Parathyroid adenoma (tissue), 2 donors: ENCODE measurements at regions not wholly inside any gene's neighbourhood (a gene's known extent, or its start where the extent isn't known, plus 50 kb on each side); places are given as distances from the start of the nearest gene placed in this dataset.
A peak's percentile ranks its signal among the peaks of the same experiment; 100 is the strongest.

ENCODE experiments used
- H2AFZ ChIP-seq: fragments of 300-600 bp; sonication (generic); one replicate; pipeline ENCODE4 v1.7.0; 2017; ENCODE audit warnings: antibody characterized with exemption, mild to moderate bottlenecking
- H3K27ac ChIP-seq: fragments of 300-600 bp; sonication (generic); one replicate; pipeline ENCODE4 v1.7.0; 2017
- H3K27me3 ChIP-seq: fragments of 300-600 bp; sonication (generic); one replicate; pipeline ENCODE4 v1.7.0; 2017; ENCODE audit warnings: low read length; ENCODE audit not compliant: control insufficient read depth, insufficient read depth
- H3K36me3 ChIP-seq: fragments of 300-600 bp; sonication (generic); one replicate; pipeline ENCODE4 v1.7.0; 2017; ENCODE audit warnings: low read length; ENCODE audit not compliant: control insufficient read depth, insufficient read depth
- H3K4me1 ChIP-seq: fragments of 300-600 bp; sonication (generic); one replicate; pipeline ENCODE4 v1.7.0; 2017; ENCODE audit warnings: control low read depth
- H3K4me2 ChIP-seq: fragments of 300-600 bp; sonication (generic); one replicate; pipeline ENCODE4 v1.7.0; 2017; ENCODE audit warnings: low read length
- H3K4me3 ChIP-seq: fragments of 300-600 bp; sonication (generic); one replicate; pipeline ENCODE4 v1.7.0; 2017; ENCODE audit warnings: low read depth, low read length
- H3K79me2 ChIP-seq: fragments of 300-600 bp; sonication (generic); one replicate; pipeline ENCODE4 v1.7.0; 2017; ENCODE audit warnings: control low read depth
- H3K9ac ChIP-seq: fragments of 300-600 bp; sonication (generic); one replicate; pipeline ENCODE4 v1.7.0; 2017; ENCODE audit warnings: mild to moderate bottlenecking
- H3K9me3 ChIP-seq: fragments of 300-600 bp; sonication (generic); one replicate; pipeline ENCODE4 v1.7.0; 2017; ENCODE audit warnings: low read length; ENCODE audit not compliant: control insufficient read depth
- TF ChIP-seq, protein P1 (sequence below): fragments of 300-600 bp; sonication (generic); IDR thresholded peaks from one replicate; pipeline ENCODE4 v1.7.0; 2017; ENCODE audit warnings: antibody characterized with exemption, mild to moderate bottlenecking
- donor health status: primary hyperparathyroidism.

DNA sequence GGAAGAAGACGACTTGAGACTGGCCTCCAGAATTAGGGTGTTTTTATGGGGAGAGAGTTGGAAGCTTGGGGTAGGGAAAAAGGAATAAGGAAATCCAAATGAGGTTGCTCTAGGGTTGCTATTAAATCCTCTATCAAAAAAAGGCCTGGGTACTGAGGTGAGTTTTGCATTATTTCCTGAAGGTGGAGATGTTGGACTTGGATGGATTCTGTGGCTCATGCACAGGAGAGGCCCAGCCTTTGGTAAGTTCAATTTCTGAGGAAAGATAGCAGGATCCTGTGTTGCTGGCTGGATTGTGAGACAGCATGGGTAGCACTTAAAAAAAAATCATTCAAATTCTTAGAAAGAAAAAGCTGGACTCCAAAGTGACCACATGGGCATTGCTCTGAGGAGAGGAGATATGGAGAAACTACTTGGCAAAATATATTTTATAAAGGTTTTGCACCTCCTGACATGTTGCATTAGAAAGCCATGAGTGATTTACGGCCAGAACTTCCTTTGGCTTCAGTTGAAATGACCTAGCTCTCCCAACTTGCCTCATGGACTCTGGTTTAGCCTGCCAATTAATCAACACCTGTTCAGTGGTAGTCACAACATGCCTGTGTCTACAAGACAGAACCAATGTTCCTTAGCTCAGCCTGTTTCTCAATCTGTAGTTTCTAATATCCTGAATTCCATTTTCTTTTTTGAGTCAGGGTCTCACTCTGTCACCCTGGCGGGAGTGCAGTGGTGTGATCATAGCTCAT lies 152.1 kb upstream of the RALGAPA2 start:
- no peak overlapping the region for H3K4me3 ChIP-seq
- H3K4me2 ChIP-seq = no peak overlapping the region
- H3K27me3 ChIP-seq = no peaks in the 10 kb centered on the region
- no peaks in the 10 kb centered on the region for H3K4me1 ChIP-seq
- H3K27ac ChIP-seq = no peak overlapping the region
- H3K79me2 ChIP-seq = no peaks in the 10 kb centered on the region
- no peaks in the 10 kb centered on the region for H3K9me3 ChIP-seq
- H2AFZ ChIP-seq = no peak overlapping the region
- H3K36me3 ChIP-seq = no peaks in the 10 kb centered on the region
- H3K9ac ChIP-seq = no peak overlapping the region
- TF ChIP-seq, protein P1, sequence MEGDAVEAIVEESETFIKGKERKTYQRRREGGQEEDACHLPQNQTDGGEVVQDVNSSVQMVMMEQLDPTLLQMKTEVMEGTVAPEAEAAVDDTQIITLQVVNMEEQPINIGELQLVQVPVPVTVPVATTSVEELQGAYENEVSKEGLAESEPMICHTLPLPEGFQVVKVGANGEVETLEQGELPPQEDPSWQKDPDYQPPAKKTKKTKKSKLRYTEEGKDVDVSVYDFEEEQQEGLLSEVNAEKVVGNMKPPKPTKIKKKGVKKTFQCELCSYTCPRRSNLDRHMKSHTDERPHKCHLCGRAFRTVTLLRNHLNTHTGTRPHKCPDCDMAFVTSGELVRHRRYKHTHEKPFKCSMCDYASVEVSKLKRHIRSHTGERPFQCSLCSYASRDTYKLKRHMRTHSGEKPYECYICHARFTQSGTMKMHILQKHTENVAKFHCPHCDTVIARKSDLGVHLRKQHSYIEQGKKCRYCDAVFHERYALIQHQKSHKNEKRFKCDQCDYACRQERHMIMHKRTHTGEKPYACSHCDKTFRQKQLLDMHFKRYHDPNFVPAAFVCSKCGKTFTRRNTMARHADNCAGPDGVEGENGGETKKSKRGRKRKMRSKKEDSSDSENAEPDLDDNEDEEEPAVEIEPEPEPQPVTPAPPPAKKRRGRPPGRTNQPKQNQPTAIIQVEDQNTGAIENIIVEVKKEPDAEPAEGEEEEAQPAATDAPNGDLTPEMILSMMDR = peak; percentile 30

DNA sequence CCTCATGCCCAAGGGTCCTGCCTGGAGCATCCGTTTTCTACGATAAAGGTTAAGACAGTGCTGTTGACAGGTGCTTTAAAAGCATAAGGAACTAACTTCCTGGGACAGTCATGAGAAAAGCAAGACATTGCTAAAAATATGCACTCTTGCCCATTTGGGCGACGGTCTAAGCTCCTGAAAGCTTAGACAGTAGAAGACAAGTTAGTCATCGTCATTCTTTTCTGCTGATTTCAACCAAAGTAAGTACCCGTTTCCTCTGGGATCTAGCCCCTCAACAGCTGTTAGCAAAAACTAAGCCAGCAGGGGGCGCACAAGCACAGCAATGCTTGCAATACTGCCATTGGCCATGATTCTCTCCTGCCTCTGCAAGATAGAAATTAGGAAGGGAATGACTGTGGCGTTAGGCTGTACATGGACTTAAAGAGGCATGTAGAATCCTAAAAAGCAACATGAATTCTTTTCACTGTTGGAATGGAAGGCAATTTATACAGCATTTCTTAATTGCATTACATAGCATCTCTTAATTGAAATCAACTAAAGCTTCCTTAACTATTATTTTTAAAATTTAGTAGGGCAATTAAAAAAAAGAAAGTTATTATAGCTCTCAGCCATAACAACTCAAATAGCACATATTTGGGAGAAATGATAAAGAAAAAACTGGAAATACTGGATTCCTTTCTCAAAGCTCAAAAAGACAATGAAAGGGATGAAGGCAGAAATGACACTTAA lies 147.8 kb upstream of the RALGAPA2 start:
- Histone ChIP-seq H3K27me3 (no peaks in the 10 kb centered on the region), H3K9ac (no peak overlapping the region), H3K4me3 (no peak overlapping the region), H3K4me2 (no peak overlapping the region), H2AFZ (no peak overlapping the region), H3K27ac (no peak overlapping the region), H3K9me3 (no peaks in the 10 kb centered on the region), H3K79me2 (no peaks in the 10 kb centered on the region), H3K4me1 (no peaks in the 10 kb centered on the region), H3K36me3 (no peaks in the 10 kb centered on the region)
- TF ChIP-seq, protein P1 = peak; percentile 91

DNA sequence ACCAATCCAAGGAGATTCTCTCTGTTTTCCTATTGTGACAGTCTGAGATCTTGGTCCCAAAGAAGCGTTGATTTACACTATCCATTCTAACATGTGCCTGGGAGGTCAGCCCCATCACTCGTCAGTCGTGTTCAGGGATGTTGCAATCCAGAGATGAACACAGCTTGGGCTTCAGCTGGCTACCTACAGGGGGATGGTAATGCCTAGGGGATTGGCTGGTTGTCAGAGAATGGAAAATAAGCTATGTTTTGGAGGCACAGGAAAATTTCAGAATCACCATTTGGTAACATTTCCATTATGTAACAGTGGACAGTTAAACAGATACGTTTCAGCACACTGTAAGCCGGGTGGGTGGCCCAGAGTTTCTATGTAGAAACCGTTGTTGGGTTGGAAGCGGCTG lies 147.1 kb upstream of the RALGAPA2 start:
- Histone ChIP-seq H3K9me3 (no peaks in the 10 kb centered on the region), H3K36me3 (no peaks in the 10 kb centered on the region), H3K79me2 (no peaks in the 10 kb centered on the region), H3K4me2 (no peak overlapping the region), H3K27me3 (no peaks in the 10 kb centered on the region), H3K9ac (no peak overlapping the region), H3K27ac (no peak overlapping the region), H3K4me1 (no peaks in the 10 kb centered on the region), H2AFZ (no peak overlapping the region), H3K4me3 (no peak overlapping the region)
- TF ChIP-seq, protein P1 = no peak

DNA sequence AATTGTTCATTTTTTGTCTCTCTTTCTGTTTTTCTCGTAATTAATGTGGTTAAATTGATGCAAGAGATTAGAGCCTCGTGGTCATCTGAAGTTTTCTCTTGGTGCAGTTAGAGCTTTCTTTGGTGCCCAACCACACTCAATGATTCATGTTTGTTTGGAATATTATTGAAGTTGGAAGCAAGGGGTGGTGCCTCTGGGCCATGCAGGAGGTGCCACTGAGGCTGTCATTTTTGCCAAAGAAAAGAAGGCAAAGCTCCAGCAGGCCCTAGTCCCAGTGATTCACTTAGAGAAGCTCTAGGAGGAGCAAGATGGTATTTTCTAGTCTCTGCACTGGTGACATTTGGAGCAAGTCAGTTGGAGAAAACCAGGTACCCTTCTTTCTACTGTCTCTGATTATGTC lies 144.5 kb upstream of the RALGAPA2 start:
- Histone ChIP-seq H3K27me3 (no peaks in the 10 kb centered on the region), H3K27ac (no peak overlapping the region), H3K9ac (no peak overlapping the region), H3K4me2 (no peak overlapping the region), H3K4me3 (no peak overlapping the region), H3K9me3 (no peaks in the 10 kb centered on the region), H3K79me2 (no peaks in the 10 kb centered on the region), H3K4me1 (no peaks in the 10 kb centered on the region), H3K36me3 (no peaks in the 10 kb centered on the region), H2AFZ (no peak overlapping the region)
- TF ChIP-seq, protein P1 = no peak
